ENCODE measurements at regions not wholly inside any gene's neighbourhood (a gene's known extent, or its start where the extent isn't known, plus 50 kb on each side); places are given as distances from the start of the nearest gene placed in this dataset.

GRCh38 chr4:107166181-107166580, 130.1 kb upstream of the DKK2 start:
- DNase-seq, result no peak
- Histone ChIP-seq H3K79me2 (ENCODE audit: low read depth) (no peaks in the 10 kb centered on the region), H3K4me1 (replicated peaks; ENCODE audit: insufficient read depth) (no peaks in the 10 kb centered on the region), H3K9me3 (ENCODE audit: insufficient read depth, low read depth) (no peaks in the 10 kb centered on the region), H2AFZ (no peak overlapping the region), H3K4me3 (no peak overlapping the region), H3K27me3 (ENCODE audit: insufficient read depth, low read depth) (no peaks in the 10 kb centered on the region), H3K9me2 (ENCODE audit: insufficient read depth) (no peaks in the 10 kb centered on the region), H3K27ac (no peak overlapping the region), H4K20me1 (ENCODE audit: insufficient read depth) (no peaks in the 10 kb centered on the region), H3F3A (ENCODE audit: insufficient read depth, low read depth) (no peaks in the 10 kb centered on the region), H3K36me3 (ENCODE audit: low read depth) (no peaks in the 10 kb centered on the region), H3K4me2 (no peak overlapping the region)
- TF ChIP-seq CTCF (conservative IDR thresholded peaks at IDR 0.05) (no peak), EZH2 (IDR thresholded peaks at IDR 0.05; ENCODE audit: low read depth) (no peak)
- CTCF ChIA-PET, result no interaction called here
- POLR2A ChIA-PET (ENCODE audit: unreplicated experiment), result no interaction called here
- intact Hi-C loops (cut with micrococcal nuclease; ENCODE audit: unreplicated experiment), result no loop called here
- no TSS peak for BruUV-seq (replicated peaks)

GRCh38 chr4:107164962-107165475, 128.9 kb upstream of the DKK2 start:
- POLR2A ChIA-PET (ENCODE audit: unreplicated experiment), result no interaction called here
- H2AFZ ChIP-seq, result no peak overlapping the region
- no peak for DNase-seq
- H3K9me3 ChIP-seq (ENCODE audit: insufficient read depth, low read depth), result no peaks in the 10 kb centered on the region
- intact Hi-C loops (cut with micrococcal nuclease; ENCODE audit: unreplicated experiment), result no loop called here
- TF ChIP-seq EZH2 (IDR thresholded peaks at IDR 0.05; ENCODE audit: low read depth) (no peak), CTCF (conservative IDR thresholded peaks at IDR 0.05) (no peak)
- H3K9me2 ChIP-seq (ENCODE audit: insufficient read depth), result no peaks in the 10 kb centered on the region
- H3K36me3 ChIP-seq (ENCODE audit: low read depth), result no peaks in the 10 kb centered on the region
- no peak overlapping the region for H3K4me3 ChIP-seq
- no TSS peak for BruUV-seq (replicated peaks)
- no peak overlapping the region for H3K27ac ChIP-seq
- no peak overlapping the region for H3K4me2 ChIP-seq
- no peaks in the 10 kb centered on the region for H3K4me1 ChIP-seq (replicated peaks; ENCODE audit: insufficient read depth)
- H3K27me3 ChIP-seq (ENCODE audit: insufficient read depth, low read depth), result no peaks in the 10 kb centered on the region
- CTCF ChIA-PET, result no interaction called here
- no peaks in the 10 kb centered on the region for H3F3A ChIP-seq (ENCODE audit: insufficient read depth, low read depth)
- no peaks in the 10 kb centered on the region for H4K20me1 ChIP-seq (ENCODE audit: insufficient read depth)
- no peaks in the 10 kb centered on the region for H3K79me2 ChIP-seq (ENCODE audit: low read depth)

- no peaks in the 10 kb centered on the region for H3K9me3 ChIP-seq (ENCODE audit: insufficient read depth, low read depth)
- no peaks in the 10 kb centered on the region for H3K4me1 ChIP-seq (replicated peaks; ENCODE audit: insufficient read depth)
- intact Hi-C loops (cut with micrococcal nuclease; ENCODE audit: unreplicated experiment), result no loop called here
- TF ChIP-seq EZH2 (IDR thresholded peaks at IDR 0.05; ENCODE audit: low read depth), result no peak
- TF ChIP-seq CTCF (conservative IDR thresholded peaks at IDR 0.05), result no peak
- no peaks in the 10 kb centered on the region for H3K36me3 ChIP-seq (ENCODE audit: low read depth)
- H3K27me3 ChIP-seq (ENCODE audit: insufficient read depth, low read depth), result no peaks in the 10 kb centered on the region
- ChIA-PET CTCF (no interaction called here), POLR2A (ENCODE audit: unreplicated experiment) (no interaction called here)
- H2AFZ ChIP-seq, result no peak overlapping the region
- H4K20me1 ChIP-seq (ENCODE audit: insufficient read depth), result no peaks in the 10 kb centered on the region
- no peaks in the 10 kb centered on the region for H3F3A ChIP-seq (ENCODE audit: insufficient read depth, low read depth)
- no TSS peak for BruUV-seq (replicated peaks)
- no peak overlapping the region for H3K4me3 ChIP-seq
- DNase-seq, result no peak
- no peaks in the 10 kb centered on the region for H3K79me2 ChIP-seq (ENCODE audit: low read depth)
- H3K9me2 ChIP-seq (ENCODE audit: insufficient read depth), result no peaks in the 10 kb centered on the region
- no peak overlapping the region for H3K27ac ChIP-seq
- H3K4me2 ChIP-seq, result no peak overlapping the region
Observed at GRCh38 chr4:107156443-107156842, 120.3 kb upstream of the DKK2 start.
